ENCODE measurements at regions not wholly inside any gene's neighbourhood (a gene's known extent, or its start where the extent isn't known, plus 50 kb on each side); places are given as distances from the start of the nearest gene placed in this dataset.

- TF ChIP-seq, protein P1, sequence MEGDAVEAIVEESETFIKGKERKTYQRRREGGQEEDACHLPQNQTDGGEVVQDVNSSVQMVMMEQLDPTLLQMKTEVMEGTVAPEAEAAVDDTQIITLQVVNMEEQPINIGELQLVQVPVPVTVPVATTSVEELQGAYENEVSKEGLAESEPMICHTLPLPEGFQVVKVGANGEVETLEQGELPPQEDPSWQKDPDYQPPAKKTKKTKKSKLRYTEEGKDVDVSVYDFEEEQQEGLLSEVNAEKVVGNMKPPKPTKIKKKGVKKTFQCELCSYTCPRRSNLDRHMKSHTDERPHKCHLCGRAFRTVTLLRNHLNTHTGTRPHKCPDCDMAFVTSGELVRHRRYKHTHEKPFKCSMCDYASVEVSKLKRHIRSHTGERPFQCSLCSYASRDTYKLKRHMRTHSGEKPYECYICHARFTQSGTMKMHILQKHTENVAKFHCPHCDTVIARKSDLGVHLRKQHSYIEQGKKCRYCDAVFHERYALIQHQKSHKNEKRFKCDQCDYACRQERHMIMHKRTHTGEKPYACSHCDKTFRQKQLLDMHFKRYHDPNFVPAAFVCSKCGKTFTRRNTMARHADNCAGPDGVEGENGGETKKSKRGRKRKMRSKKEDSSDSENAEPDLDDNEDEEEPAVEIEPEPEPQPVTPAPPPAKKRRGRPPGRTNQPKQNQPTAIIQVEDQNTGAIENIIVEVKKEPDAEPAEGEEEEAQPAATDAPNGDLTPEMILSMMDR (conservative IDR thresholded peaks at IDR 0.05 in 1 of 2, IDR thresholded peaks at IDR 0.05 in 1 of 2; ENCODE audit: low read depth in 1 of 2, low read length in 2 of 2) = no peak
- TF ChIP-seq EZH2 (IDR thresholded peaks at IDR 0.05; ENCODE audit: low read length, missing control alignments) = no peak
These were observed 397.9 kb downstream of the NPHP4 start for GRCh38 chr1:5594056-5594956.

Measured in fibroblast of lung (primary cell).